T-helper 17 cell (primary cell): ENCODE measurements at regions not wholly inside any gene's neighbourhood (a gene's known extent, or its start where the extent isn't known, plus 50 kb on each side); places are given as distances from the start of the nearest gene placed in this dataset.

Experiments
- ATAC-seq: fragments of 150-1000 bp; cut with Tn5 transposase; 2 replicates; pipeline ENCODE4 v1.10.0; 2021; ENCODE audit warnings: mild to moderate bottlenecking, moderate library complexity
- DNase-seq, 3 donors: peaks; one replicate each; pipeline versions ENCODE4 v3.0.0 to v3.0.0-alpha.2; 2020 to 2021
- H3K9me3 ChIP-seq: one replicate; pipeline ENCODE4 v1.7.0; 2013; ENCODE audit warnings: low read length, mild to moderate bottlenecking; ENCODE audit not compliant: control insufficient read depth, poor library complexity, severe bottlenecking
- H3K27ac Mint-ChIP-seq: one replicate; pipeline ENCODE4 v1.8.0; 2022; ENCODE audit warnings: mild to moderate bottlenecking, moderate library complexity, mixed read lengths
- H3K27me3 Mint-ChIP-seq: one replicate; pipeline ENCODE4 v1.8.0; 2022; ENCODE audit warnings: mixed read lengths
- H3K36me3 Mint-ChIP-seq: one replicate; pipeline ENCODE4 v1.8.0; 2022; ENCODE audit warnings: low read depth, mixed read lengths
- H3K4me1 Mint-ChIP-seq: one replicate; pipeline ENCODE4 v1.8.0; 2022; ENCODE audit warnings: mild to moderate bottlenecking, mixed read lengths
- H3K4me3 Mint-ChIP-seq: one replicate; pipeline ENCODE4 v1.8.0; 2022; ENCODE audit warnings: mild to moderate bottlenecking, moderate library complexity, mixed read lengths

DNA sequence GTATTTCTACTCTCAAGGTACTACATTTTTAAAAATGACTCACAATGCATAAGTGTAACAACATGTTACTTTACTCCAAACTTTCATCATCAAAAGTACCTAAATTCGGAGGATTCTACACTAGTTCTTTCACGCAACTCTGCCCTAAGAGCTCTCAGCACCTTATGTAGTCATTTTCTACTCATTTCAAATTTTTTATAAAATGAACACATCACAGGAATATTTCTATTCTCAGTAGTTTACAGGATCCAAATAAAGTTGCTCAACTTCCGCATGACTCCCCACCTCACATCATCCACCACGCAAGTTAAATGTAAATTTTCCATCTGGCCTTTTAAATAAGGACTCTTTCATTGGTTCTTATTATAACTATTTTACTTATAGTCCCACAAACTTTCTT is 344.9 kb upstream of the MANEA start:
- no peaks in the 10 kb centered on the region for H3K36me3 Mint-ChIP-seq
- DNase-seq (no peak), ATAC-seq (no peak)
- peaks cover 5% of the 10 kb centered on the region for H3K27me3 Mint-ChIP-seq
- no peaks in the 10 kb centered on the region for H3K4me1 Mint-ChIP-seq
- no peak overlapping the region for H3K4me3 Mint-ChIP-seq
- H3K27ac Mint-ChIP-seq, result no peak overlapping the region
- no peaks in the 10 kb centered on the region for H3K9me3 ChIP-seq

GRCh38 chr6:95233879-95234278 is 343.5 kb upstream of the MANEA start:
- ATAC-seq (no peak), DNase-seq (no peak)
- Mint-ChIP-seq H3K36me3 (no peaks in the 10 kb centered on the region), H3K27me3 (peaks cover 5% of the 10 kb centered on the region), H3K4me3 (no peak overlapping the region), H3K27ac (no peak overlapping the region), H3K4me1 (no peaks in the 10 kb centered on the region)
- no peaks in the 10 kb centered on the region for H3K9me3 ChIP-seq

DNA sequence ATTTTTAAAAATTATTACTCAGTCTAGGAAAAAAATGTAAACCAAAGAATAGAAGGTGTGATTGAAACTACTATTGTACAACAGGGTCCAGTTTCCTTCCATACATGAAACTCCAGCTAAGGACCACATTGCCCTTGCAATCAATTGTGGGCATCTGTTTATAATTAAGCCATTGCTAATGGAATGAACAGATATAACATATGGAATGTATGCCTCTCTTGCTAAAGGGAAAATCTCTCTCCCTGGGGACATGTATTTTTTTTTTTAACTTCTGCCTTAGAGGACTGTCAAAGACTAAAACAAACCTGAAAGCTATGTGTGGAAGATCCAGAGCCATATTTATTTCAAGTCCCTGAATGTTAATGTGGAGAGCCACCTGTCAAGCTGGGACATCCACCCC is 336.8 kb upstream of the MANEA start:
- H3K27ac Mint-ChIP-seq, result no peak overlapping the region
- H3K27me3 Mint-ChIP-seq, result no peaks in the 10 kb centered on the region
- DNase-seq (no peak), ATAC-seq (no peak)
- no peaks in the 10 kb centered on the region for H3K36me3 Mint-ChIP-seq
- no peak overlapping the region for H3K4me3 Mint-ChIP-seq
- no peaks in the 10 kb centered on the region for H3K4me1 Mint-ChIP-seq
- no peaks in the 10 kb centered on the region for H3K9me3 ChIP-seq

- H3K27me3 Mint-ChIP-seq, result no peaks in the 10 kb centered on the region
- DNase-seq (no peak), ATAC-seq (no peak)
These were observed 334.8 kb upstream of the MANEA start for GRCh38 chr6:95242560-95242959.

DNA sequence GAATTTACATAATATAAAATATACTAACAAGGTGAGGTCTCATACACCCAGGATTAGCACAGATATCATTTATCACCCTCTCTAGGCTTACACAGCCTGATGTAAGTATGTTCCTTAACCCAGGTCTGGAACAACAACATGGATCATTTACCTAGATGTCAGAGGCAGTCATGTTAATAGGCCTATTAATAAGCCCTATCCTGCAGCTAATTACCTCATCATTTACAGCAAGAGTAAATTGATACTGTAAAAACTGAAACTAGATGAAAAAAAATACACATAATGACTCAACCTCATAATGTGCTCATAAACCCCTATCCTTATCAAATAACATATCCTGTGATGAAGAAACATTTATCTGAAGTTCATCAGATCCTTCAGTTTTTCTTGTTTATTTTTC is 334.3 kb upstream of the MANEA start:
- ATAC-seq (no peak), DNase-seq (no peak)
- Mint-ChIP-seq H3K27me3 (no peaks in the 10 kb centered on the region), H3K4me3 (no peak overlapping the region), H3K27ac (no peak overlapping the region), H3K36me3 (no peaks in the 10 kb centered on the region), H3K4me1 (no peaks in the 10 kb centered on the region)
- H3K9me3 ChIP-seq, result no peaks in the 10 kb centered on the region

More at GRCh38 chr6:95242560-95242959, 334.8 kb upstream of the MANEA start:
- H3K4me1 Mint-ChIP-seq, result no peaks in the 10 kb centered on the region
- no peak overlapping the region for H3K4me3 Mint-ChIP-seq
- no peak overlapping the region for H3K27ac Mint-ChIP-seq
- no peaks in the 10 kb centered on the region for H3K36me3 Mint-ChIP-seq
- no peaks in the 10 kb centered on the region for H3K9me3 ChIP-seq

GRCh38 chr6:95244751-95245150 is 332.6 kb upstream of the MANEA start:
- no peaks in the 10 kb centered on the region for H3K9me3 ChIP-seq
- no peaks in the 10 kb centered on the region for H3K36me3 Mint-ChIP-seq
- no peak overlapping the region for H3K4me3 Mint-ChIP-seq
- no peak overlapping the region for H3K27ac Mint-ChIP-seq
- no peaks in the 10 kb centered on the region for H3K27me3 Mint-ChIP-seq
- no peak for ATAC-seq
- DNase-seq, result no peak
- peaks cover 2% of the 10 kb centered on the region for H3K4me1 Mint-ChIP-seq

DNA sequence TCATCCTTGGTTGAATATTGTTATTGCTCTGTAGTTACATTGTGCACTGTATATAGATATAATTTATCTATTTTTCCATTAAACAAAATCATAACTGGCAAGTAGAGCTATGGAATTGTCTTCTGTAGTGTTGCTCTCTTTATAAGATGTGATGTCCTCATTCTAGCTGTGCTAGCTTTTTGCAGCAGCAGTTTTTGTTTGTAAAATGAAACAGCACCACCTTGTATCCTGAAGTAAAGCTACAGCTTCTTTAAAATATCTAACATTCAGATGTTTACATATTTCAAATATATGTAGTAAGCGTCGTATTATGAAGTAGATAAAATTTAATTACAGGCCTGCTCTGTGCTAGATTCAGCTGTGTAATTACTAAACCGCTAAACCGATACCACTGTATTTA is 328.8 kb upstream of the MANEA start:
- Mint-ChIP-seq H3K4me1 (peaks cover 2% of the 10 kb centered on the region), H3K27me3 (no peaks in the 10 kb centered on the region), H3K27ac (no peak overlapping the region), H3K4me3 (no peak overlapping the region), H3K36me3 (no peaks in the 10 kb centered on the region)
- ATAC-seq (no peak), DNase-seq (no peak)
- no peaks in the 10 kb centered on the region for H3K9me3 ChIP-seq

DNA sequence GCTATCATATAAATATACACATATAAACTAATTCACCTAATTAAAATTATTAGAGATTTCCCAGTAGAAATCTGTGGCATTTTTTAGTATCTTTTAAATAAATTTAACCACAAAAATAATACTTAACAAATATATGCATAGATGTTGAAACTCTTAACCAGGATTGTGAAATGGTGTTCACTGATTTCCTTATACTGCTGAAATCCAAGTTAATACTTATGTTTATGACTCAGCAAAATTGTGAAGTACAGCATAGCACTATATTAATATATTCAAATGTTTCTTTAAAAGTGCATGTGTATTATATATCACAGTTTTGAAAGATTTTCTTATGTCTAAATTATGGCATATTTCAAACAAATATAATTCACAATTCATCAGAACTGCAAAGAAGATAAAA is 328.2 kb upstream of the MANEA start:
- DNase-seq (no peak), ATAC-seq (no peak)
- Mint-ChIP-seq H3K36me3 (no peaks in the 10 kb centered on the region), H3K27me3 (no peaks in the 10 kb centered on the region), H3K4me1 (peaks cover 2% of the 10 kb centered on the region), H3K4me3 (no peak overlapping the region), H3K27ac (no peak overlapping the region)
- no peaks in the 10 kb centered on the region for H3K9me3 ChIP-seq

- H3K4me1 Mint-ChIP-seq, result peaks cover 2% of the 10 kb centered on the region
- H3K9me3 ChIP-seq, result no peaks in the 10 kb centered on the region
- H3K4me3 Mint-ChIP-seq, result no peak overlapping the region
- H3K27me3 Mint-ChIP-seq, result no peaks in the 10 kb centered on the region
- no peaks in the 10 kb centered on the region for H3K36me3 Mint-ChIP-seq
- DNase-seq (no peak), ATAC-seq (no peak)
- H3K27ac Mint-ChIP-seq, result no peak overlapping the region
These were observed 327.7 kb upstream of the MANEA start for GRCh38 chr6:95249661-95250060.

DNA sequence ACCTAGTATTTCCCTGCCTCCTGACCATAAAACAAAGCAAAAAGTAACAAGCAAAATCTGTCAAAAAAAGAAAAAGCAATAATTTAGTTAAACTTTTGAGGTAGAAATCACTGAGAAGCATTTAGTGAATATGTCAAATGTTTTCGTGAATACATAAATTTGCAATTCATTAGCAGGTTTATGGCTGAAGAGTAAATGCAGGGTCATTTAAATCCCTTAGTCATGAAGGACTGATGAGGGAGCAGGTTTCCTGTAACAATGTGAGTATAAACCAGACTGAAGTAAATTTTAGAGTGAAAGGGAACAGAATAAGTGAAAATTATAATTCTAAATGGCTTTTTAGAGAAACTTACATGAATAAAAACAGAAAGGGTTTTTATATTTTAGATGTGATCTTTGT is 313.5 kb upstream of the MANEA start:
- no peak overlapping the region for H3K27ac Mint-ChIP-seq
- no peak for DNase-seq
- no peak overlapping the region for H3K4me3 Mint-ChIP-seq
- no peaks in the 10 kb centered on the region for H3K9me3 ChIP-seq
- no peak for ATAC-seq
- H3K36me3 Mint-ChIP-seq, result no peaks in the 10 kb centered on the region
- H3K4me1 Mint-ChIP-seq, result no peaks in the 10 kb centered on the region
- H3K27me3 Mint-ChIP-seq, result no peaks in the 10 kb centered on the region

GRCh38 chr6:95266537-95267258 is 310.6 kb upstream of the MANEA start:
- no peaks in the 10 kb centered on the region for H3K9me3 ChIP-seq
- no peaks in the 10 kb centered on the region for H3K27me3 Mint-ChIP-seq
- H3K36me3 Mint-ChIP-seq, result no peaks in the 10 kb centered on the region
- no peaks in the 10 kb centered on the region for H3K4me1 Mint-ChIP-seq
- no peak overlapping the region for H3K4me3 Mint-ChIP-seq
- no peak overlapping the region for H3K27ac Mint-ChIP-seq
- ATAC-seq, result no peak
- no peak for DNase-seq

DNA sequence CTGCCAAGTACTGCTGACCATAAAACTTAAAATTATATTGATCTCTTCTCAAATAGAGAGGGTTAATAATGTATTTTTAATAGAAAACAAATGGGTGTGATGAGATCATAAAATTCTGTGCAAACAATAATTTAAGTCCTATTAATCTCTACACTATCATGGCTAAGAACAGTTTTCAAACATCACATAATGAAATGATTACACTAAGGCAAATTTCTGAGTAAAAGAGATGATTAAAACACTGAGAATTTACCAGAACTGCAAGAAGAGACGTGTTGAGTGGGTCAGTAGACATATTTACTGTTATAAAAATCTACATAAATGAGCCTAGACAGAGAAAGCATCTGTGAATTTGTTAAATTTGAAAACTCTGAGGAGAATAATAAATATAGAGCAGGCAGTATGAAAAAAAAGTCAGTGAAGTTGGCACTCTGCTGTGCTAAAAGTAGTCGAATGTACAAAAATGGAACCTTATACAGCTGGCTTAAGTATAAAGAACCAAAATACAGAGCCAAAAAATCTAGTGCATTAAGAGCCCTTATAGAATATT is 302.6 kb upstream of the MANEA start:
- H3K9me3 ChIP-seq, result no peaks in the 10 kb centered on the region
- DNase-seq (no peak), ATAC-seq (no peak)
- no peak overlapping the region for H3K4me3 Mint-ChIP-seq
- no peaks in the 10 kb centered on the region for H3K4me1 Mint-ChIP-seq
- H3K36me3 Mint-ChIP-seq, result no peaks in the 10 kb centered on the region
- H3K27ac Mint-ChIP-seq, result no peak overlapping the region
- peaks cover 14% of the 10 kb centered on the region for H3K27me3 Mint-ChIP-seq

GRCh38 chr6:95279616-95280015 is 297.7 kb upstream of the MANEA start:
- peaks cover 14% of the 10 kb centered on the region for H3K27me3 Mint-ChIP-seq
- no peaks in the 10 kb centered on the region for H3K36me3 Mint-ChIP-seq
- DNase-seq, result no peak
- H3K4me3 Mint-ChIP-seq, result no peak overlapping the region
- H3K27ac Mint-ChIP-seq, result no peak overlapping the region
- no peaks in the 10 kb centered on the region for H3K9me3 ChIP-seq
- ATAC-seq, result no peak
- no peaks in the 10 kb centered on the region for H3K4me1 Mint-ChIP-seq

GRCh38 chr6:95280686-95281273 is 296.6 kb upstream of the MANEA start:
- H3K27me3 Mint-ChIP-seq, result peaks cover 14% of the 10 kb centered on the region
- no peaks in the 10 kb centered on the region for H3K9me3 ChIP-seq
- no peak overlapping the region for H3K4me3 Mint-ChIP-seq
- DNase-seq, result no peak
- no peak for ATAC-seq
- no peak overlapping the region for H3K27ac Mint-ChIP-seq
- no peaks in the 10 kb centered on the region for H3K4me1 Mint-ChIP-seq
- H3K36me3 Mint-ChIP-seq, result no peaks in the 10 kb centered on the region
